Tongue (tissue), 1 donor: ENCODE measurements at regions not wholly inside any gene's neighbourhood (a gene's known extent, or its start where the extent isn't known, plus 50 kb on each side); places are given as distances from the start of the nearest gene placed in this dataset.
"Not testable (repeated sequence)": the region's sequence is repeated elsewhere in the genome, so short reads cannot be mapped to it uniquely, and the experiment has no call there.

ENCODE experiments used
- DNase-seq: peaks from one replicate; pipeline ENCODE4 v3.0.0-alpha.2; 2015

- DNase-seq: no peak
These were observed 1053.0 kb downstream of the TSN start for GRCh38 chr2:122808286-122808969.

GRCh38 chr2:122812214-122812613, 1056.8 kb downstream of the TSN start:
- DNase-seq: not testable (repeated sequence)

DNA sequence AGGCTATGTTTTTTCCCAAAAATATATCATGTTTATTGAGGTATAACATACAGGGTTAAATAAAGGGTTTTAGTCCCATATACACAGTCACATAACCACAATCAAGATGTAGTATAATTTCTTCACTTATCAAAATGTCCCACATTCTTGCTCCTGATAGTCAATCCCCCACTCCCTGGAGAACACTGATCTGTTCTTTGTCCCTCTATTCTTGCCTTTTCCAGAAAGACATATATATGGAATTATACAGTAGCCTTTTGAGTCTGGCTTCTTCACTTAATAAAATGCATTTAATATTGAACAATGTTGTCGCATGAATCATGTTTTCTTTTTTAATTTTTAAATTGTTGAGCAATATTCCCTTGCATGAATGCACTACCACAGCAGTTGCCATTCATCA, 1059.7 kb downstream of the TSN start:
- DNase-seq: no peak

- DNase-seq: peak; percentile 7
These were observed 1061.4 kb downstream of the TSN start for GRCh38 chr2:122816803-122817202.

GRCh38 chr2:122822319-122822718, 1066.9 kb downstream of the TSN start:
- no peak for DNase-seq

GRCh38 chr2:122830157-122830556, 1074.7 kb downstream of the TSN start:
- no peak for DNase-seq

- DNase-seq: no peak
These were observed 1076.2 kb downstream of the TSN start for GRCh38 chr2:122831649-122832048.

DNA sequence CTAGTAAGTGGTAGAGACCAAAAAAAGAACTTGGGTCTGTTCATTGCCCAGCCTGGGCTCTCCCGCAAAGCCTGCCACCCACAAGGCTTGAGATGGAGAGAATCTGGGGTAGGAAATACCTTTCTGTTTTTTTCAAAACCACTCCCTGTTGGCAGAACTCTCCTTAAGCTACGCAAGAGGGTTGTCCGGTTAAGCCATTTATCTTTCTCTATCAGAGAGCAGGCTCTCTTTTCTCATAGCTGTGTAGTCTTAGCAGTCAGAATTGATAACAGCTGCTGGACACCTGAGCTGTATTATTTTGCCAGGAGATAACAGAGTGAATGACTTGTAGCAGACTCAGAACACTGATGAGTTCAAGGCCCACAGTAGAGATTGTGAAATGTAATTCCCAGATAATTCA, 1088.1 kb downstream of the TSN start:
- DNase-seq: no peak

- DNase-seq: peak; percentile 56
These were observed 1095.7 kb downstream of the TSN start for GRCh38 chr2:122851161-122851560.

DNA sequence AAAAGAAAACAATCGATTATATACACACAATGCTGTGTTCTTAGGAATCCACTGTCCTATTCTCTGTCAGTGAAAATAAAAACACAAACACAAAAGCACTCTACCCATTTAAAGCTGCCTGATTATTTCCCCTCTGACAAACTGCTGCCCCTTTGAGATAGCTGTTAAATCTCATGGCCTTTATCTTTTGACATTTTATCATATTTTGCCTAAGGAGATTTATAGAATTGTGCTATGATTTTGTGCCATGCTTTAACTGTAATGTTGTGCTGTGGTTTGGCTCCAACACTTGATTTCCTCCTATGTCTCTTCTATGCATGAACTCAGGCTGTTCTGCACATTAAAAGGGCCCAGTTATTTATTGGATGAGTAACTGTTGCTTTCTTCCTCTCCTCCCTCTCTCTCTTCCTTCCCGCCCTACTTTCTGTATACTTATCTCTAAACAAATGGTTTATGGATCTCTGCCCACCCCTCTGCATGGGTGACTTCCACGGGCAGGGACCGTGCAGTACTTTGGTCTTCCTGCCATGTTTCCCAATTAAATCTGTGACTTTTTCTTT, 1096.6 kb downstream of the TSN start:
- no peak for DNase-seq

DNA sequence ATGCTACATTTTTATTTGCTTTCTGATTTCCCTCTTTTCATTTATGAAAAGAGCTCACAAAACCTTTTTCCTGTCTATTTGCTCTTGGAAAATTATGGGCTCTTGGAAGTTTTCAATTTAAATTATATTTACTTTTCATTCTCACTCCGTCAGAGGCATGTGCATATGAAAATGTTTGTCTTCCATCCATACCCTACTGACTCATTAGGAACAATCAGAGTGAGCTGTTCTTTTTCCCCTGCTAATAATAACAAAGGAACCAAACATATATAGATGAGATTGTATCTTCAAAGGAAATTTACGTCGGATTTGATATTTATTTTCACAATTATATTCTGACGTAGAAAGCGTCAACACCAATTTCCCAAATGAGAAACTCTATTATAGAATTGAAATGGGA, 1101.2 kb downstream of the TSN start:
- no peak for DNase-seq

- no peak for DNase-seq
These were observed 1102.7 kb downstream of the TSN start for GRCh38 chr2:122858075-122858702.

- no peak for DNase-seq
These were observed 1103.4 kb downstream of the TSN start for GRCh38 chr2:122858813-122859212.

- no peak for DNase-seq
These were observed 1103.8 kb downstream of the TSN start for GRCh38 chr2:122859260-122859659.

DNA sequence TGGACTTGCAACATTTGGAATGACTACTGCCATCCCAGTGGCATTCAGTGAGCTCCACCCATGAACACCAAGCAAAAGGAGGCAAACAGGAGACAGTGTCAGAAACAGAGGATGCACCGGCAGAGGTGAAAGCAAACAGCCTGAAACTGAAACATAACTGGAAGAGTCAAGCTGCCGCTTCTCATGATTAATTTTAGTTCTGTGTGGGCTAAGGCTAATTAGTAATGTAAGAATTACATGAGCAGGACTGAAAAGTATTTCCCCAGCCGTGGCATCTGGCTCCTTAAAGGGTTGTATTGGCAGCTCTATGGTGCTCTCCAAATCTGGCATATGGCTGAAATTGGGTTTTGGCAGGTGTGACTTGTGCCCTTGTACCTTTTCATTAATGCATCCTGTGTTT, 1108.1 kb downstream of the TSN start:
- DNase-seq: no peak

- DNase-seq: no peak
These were observed 1109.3 kb downstream of the TSN start for GRCh38 chr2:122864728-122865127.

- DNase-seq: no peak
These were observed 1110.6 kb downstream of the TSN start for GRCh38 chr2:122866095-122866494.

- DNase-seq: peak; percentile 31
These were observed 1112.5 kb downstream of the TSN start for GRCh38 chr2:122867941-122868340.

DNA sequence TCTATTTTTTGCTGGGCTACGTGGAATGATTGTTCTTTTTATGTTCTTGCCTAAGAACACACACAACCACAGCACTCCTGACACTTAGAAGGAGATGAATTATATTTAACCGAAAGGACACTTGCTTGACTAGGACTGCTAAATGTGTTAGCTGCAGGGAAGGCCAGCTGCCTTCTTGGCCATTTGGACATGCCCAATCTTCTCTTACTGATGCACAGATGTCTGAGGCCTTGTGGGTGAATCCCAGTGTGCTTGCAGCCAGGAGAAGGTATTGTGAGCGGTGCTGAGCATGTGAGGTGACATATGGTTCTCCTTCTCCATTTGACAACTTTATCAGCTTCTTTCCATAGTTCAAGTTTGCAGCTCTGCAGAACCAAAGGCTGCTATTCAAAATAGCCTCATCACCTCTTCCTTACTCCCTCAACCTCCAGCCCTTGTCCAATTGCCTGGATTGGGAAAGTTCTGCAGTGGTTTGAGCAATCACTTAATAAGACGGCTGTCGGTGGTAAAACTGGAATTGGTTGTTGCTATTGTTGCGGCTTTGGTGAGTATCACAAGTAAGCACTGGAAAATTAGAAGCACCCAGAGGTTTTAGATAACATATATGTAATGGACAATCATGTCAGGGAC, 1113.3 kb downstream of the TSN start:
- peak; percentile 18 for DNase-seq

GRCh38 chr2:122873951-122874350, 1118.5 kb downstream of the TSN start:
- DNase-seq: peak; percentile 18

GRCh38 chr2:122875091-122875865, 1119.8 kb downstream of the TSN start:
- DNase-seq: no peak

GRCh38 chr2:122883849-122884248, 1128.4 kb downstream of the TSN start:
- DNase-seq: no peak

GRCh38 chr2:122884889-122885288, 1129.4 kb downstream of the TSN start:
- no peak for DNase-seq
